ENCODE measurements at regions not wholly inside any gene's neighbourhood (a gene's known extent, or its start where the extent isn't known, plus 50 kb on each side); places are given as distances from the start of the nearest gene placed in this dataset.

DNA sequence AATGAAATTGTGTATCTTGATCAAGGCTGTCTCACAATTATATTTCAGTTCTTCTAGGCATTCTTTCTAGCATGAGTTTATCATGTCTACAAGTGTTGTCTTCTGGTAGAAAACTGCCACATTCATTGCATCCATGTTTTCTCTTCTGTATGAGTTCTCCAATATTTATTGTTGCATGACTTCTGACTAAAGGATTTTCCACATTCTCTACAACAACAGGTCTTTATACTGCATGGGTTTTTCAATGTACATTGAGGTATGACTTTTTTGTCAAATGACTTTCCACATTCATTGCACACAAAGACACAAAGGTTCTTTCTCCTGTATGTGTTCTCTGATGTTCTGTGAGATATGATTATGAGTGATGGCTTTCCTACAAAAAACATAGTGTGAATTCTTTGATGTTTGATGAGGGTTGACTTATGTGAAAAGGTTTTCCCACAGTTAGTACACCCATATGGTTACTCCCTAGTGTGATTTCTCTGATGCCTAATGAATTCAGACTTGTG lies 890.6 kb upstream of the CNTN5 start:
- intact Hi-C loops (cut with DNase I; ENCODE audit: low total_unique reads), result no loop called here
- TF ChIP-seq, protein P1, sequence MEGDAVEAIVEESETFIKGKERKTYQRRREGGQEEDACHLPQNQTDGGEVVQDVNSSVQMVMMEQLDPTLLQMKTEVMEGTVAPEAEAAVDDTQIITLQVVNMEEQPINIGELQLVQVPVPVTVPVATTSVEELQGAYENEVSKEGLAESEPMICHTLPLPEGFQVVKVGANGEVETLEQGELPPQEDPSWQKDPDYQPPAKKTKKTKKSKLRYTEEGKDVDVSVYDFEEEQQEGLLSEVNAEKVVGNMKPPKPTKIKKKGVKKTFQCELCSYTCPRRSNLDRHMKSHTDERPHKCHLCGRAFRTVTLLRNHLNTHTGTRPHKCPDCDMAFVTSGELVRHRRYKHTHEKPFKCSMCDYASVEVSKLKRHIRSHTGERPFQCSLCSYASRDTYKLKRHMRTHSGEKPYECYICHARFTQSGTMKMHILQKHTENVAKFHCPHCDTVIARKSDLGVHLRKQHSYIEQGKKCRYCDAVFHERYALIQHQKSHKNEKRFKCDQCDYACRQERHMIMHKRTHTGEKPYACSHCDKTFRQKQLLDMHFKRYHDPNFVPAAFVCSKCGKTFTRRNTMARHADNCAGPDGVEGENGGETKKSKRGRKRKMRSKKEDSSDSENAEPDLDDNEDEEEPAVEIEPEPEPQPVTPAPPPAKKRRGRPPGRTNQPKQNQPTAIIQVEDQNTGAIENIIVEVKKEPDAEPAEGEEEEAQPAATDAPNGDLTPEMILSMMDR (IDR thresholded peaks at IDR 0.05 in 4 of 5, conservative IDR thresholded peaks at IDR 0.05 in 1 of 5), result no peak
- no peak for TF ChIP-seq POLR2A (IDR thresholded peaks at IDR 0.05)
- no peaks in the 10 kb centered on the region for H3K4me1 ChIP-seq
- DNase-seq, result no peak
- no peak overlapping the region for H3K27ac ChIP-seq
- no peak for ATAC-seq
- no peaks in the 10 kb centered on the region for H3K27me3 ChIP-seq
- no peak overlapping the region for H3K4me3 ChIP-seq
- in situ Hi-C loops (cut with MboI; ENCODE audit: low sequenced_read_pairs in 4 of 4), result no loop called here
- H3K36me3 ChIP-seq, result no peaks in the 10 kb centered on the region
- H3K9me3 ChIP-seq, result no peaks in the 10 kb centered on the region

DNA sequence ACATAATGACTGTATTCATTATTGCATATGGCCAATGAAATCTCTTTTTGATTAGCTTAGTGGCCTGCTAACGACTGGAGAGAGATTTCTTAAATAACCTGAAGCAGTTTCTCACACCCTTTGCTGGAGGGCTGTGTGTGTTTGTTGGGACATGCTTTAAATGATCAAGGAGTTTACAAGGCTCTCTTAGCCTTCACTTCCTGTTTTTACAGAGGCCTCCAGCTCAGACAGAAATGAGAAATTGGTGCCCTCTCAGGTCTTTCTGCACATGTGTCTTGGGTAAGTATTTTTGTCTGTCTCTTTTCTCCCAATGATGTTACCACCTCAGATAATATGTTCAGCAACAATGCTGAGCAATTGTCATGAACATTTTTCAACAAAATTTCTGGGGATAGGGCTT lies 884.4 kb upstream of the CNTN5 start:
- in situ Hi-C loops (cut with MboI; ENCODE audit: low sequenced_read_pairs in 4 of 4), result no loop called here

DNA sequence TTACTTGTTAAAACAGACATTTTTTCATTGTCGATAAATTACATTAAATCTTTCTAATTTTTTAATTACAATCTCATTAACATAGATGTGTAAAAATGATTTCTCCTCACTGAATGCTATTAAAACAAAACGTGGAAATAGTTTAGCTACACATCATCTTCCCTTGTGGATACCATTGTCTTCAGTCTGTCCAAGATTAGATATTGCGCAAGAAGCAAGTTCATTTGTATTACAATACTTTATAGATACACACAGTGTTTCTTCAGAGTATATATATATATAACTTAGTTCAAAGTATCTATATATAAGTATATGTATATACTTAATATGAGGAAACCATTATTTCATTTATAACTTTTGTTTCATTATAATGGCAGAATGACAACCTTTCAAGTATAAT lies 883.3 kb upstream of the CNTN5 start:
- DNase-seq (no peak), ATAC-seq (no peak)
- intact Hi-C loops (cut with DNase I; ENCODE audit: low total_unique reads) (no loop called here), in situ Hi-C loops (cut with MboI; ENCODE audit: low sequenced_read_pairs in 4 of 4) (no loop called here)
- TF ChIP-seq, protein P1 (IDR thresholded peaks at IDR 0.05 in 4 of 5, conservative IDR thresholded peaks at IDR 0.05 in 1 of 5), result no peak
- TF ChIP-seq POLR2A (IDR thresholded peaks at IDR 0.05), result no peak
- H3K4me1 ChIP-seq, result no peaks in the 10 kb centered on the region
- H3K27me3 ChIP-seq, result no peaks in the 10 kb centered on the region
- no peaks in the 10 kb centered on the region for H3K36me3 ChIP-seq
- H3K9me3 ChIP-seq, result no peaks in the 10 kb centered on the region
- no peak overlapping the region for H3K4me3 ChIP-seq
- no peak overlapping the region for H3K27ac ChIP-seq

More for the DNA sequence above, 884.4 kb upstream of the CNTN5 start:
- no peak for DNase-seq
- Histone ChIP-seq H3K4me1 (no peaks in the 10 kb centered on the region), H3K27ac (no peak overlapping the region), H3K9me3 (no peaks in the 10 kb centered on the region), H3K4me3 (no peak overlapping the region), H3K27me3 (no peaks in the 10 kb centered on the region), H3K36me3 (no peaks in the 10 kb centered on the region)
- ATAC-seq, result no peak
- TF ChIP-seq, protein P1 (IDR thresholded peaks at IDR 0.05 in 4 of 5, conservative IDR thresholded peaks at IDR 0.05 in 1 of 5), result no peak
- TF ChIP-seq POLR2A (IDR thresholded peaks at IDR 0.05), result no peak
- intact Hi-C loops (cut with DNase I; ENCODE audit: low total_unique reads), result no loop called here

DNA sequence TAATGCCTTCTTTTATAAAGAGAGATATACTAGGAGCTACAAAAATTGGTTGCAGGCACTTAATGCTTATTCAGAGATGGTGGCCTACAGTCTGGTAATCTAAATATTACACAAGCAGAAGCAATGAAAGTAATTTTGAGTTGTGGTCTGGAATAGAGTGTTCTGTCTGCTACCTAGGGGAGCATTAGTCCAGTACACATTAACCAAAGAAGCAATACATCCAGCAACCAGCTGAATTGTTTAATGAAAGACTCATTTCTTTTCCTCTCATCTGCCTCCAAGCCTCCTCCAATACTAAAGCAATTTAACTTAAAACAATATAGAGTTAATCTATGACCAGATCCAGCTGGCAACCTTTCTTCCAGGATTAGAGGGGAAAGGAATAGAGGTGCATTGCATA lies 877.1 kb upstream of the CNTN5 start:
- Histone ChIP-seq H3K4me1 (no peaks in the 10 kb centered on the region), H3K27me3 (no peaks in the 10 kb centered on the region), H3K4me3 (no peak overlapping the region), H3K9me3 (no peaks in the 10 kb centered on the region), H3K27ac (no peak overlapping the region), H3K36me3 (no peaks in the 10 kb centered on the region)
- no peak for TF ChIP-seq POLR2A (IDR thresholded peaks at IDR 0.05)
- TF ChIP-seq, protein P1 (IDR thresholded peaks at IDR 0.05 in 4 of 5, conservative IDR thresholded peaks at IDR 0.05 in 1 of 5), result no peak
- no peak for ATAC-seq
- in situ Hi-C loops (cut with MboI; ENCODE audit: low sequenced_read_pairs in 4 of 4) (no loop called here), intact Hi-C loops (cut with DNase I; ENCODE audit: low total_unique reads) (no loop called here)
- DNase-seq, result no peak

DNA sequence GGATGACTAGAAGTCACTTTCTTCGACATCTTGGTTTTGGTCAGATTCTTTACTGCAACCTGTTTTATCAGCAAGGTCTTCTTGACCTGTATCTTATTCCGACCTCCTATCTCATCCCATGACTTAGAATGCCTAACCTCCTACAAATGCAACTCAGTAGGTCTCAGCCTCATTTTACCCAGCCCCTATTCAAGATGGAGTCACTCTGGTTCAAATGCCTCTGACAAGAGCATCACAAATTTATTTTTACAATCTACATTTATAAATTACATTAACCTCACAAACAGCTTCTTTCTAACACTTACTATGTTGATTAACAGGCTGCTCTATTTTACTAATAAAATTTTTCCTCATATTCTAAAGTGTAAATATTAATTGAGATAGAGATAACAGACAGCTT lies 867.0 kb upstream of the CNTN5 start:
- no peaks in the 10 kb centered on the region for H3K27me3 ChIP-seq
- TF ChIP-seq POLR2A (IDR thresholded peaks at IDR 0.05), result no peak
- TF ChIP-seq, protein P1 (IDR thresholded peaks at IDR 0.05 in 4 of 5, conservative IDR thresholded peaks at IDR 0.05 in 1 of 5), result no peak
- H3K36me3 ChIP-seq, result no peaks in the 10 kb centered on the region
- H3K27ac ChIP-seq, result no peak overlapping the region
- DNase-seq, result no peak
- no peaks in the 10 kb centered on the region for H3K4me1 ChIP-seq
- H3K9me3 ChIP-seq, result no peaks in the 10 kb centered on the region
- intact Hi-C loops (cut with DNase I; ENCODE audit: low total_unique reads) (no loop called here), in situ Hi-C loops (cut with MboI; ENCODE audit: low sequenced_read_pairs in 4 of 4) (no loop called here)
- H3K4me3 ChIP-seq, result no peak overlapping the region
- ATAC-seq, result no peak

Data from gastrocnemius medialis (tissue), 4 donors.